B cell (primary cell): ENCODE measurements at regions not wholly inside any gene's neighbourhood (a gene's known extent, or its start where the extent isn't known, plus 50 kb on each side); places are given as distances from the start of the nearest gene placed in this dataset.

Experiments used
- ATAC-seq: fragments of 200-7000 bp; cut with Tn5 transposase; one replicate; pipeline ENCODE4 v1.10.0; 2021; ENCODE audit warnings: low read depth, mild to moderate bottlenecking, moderate number of reproducible peaks, moderate library complexity
- CTCF ChIA-PET: fragments of 350-600 bp; sonication (Branson Sonifier 250); formaldehyde crosslinking; loops from one replicate; lab custom pipeline; 2021; ENCODE audit warnings: antibody characterized with exemption, inconsistent platforms; lab: Charles Lee
- POLR2A ChIA-PET: fragments of 350-600 bp; sonication (Branson Sonifier 250); formaldehyde crosslinking; loops from one replicate; lab custom pipeline; 2021; ENCODE audit warnings: antibody characterized with exemption; lab: Charles Lee
- DNase-seq: peaks from one replicate; pipeline ENCODE4 v3.0.0; 2013
- H2AFZ ChIP-seq: 2 replicates; pipeline ENCODE4 v1.6.1; 2012; ENCODE audit warnings: mild to moderate bottlenecking, low read depth, low read length; ENCODE audit not compliant: insufficient read depth, poor library complexity, severe bottlenecking
- H3K27ac ChIP-seq, 2 donors: 1 replicate in 1 of 2; 2 replicates in 1 of 2; pipeline ENCODE4 v1.5.1; 2012 to 2013; ENCODE audit warnings: low read length in 2 of 2, mild to moderate bottlenecking in 2 of 2, moderate library complexity in 1 of 2
- H3K27me3 ChIP-seq, 4 experiments: fragments of 200-600 bp in 1 of 4; sonication (generic) in 1 of 4; replicated peaks in 1 of 4; 1 replicate in 2 of 4; 2 replicates in 2 of 4; pipeline versions ENCODE4 v1.6.1 to v1.7.0; 2013 to 2016; ENCODE audit warnings: low read length in 3 of 4, mild to moderate bottlenecking in 2 of 4, mixed read lengths in 1 of 4, moderate library complexity in 1 of 4; ENCODE audit not compliant: insufficient read depth in 4 of 4, control insufficient read depth in 3 of 4; ENCODE audit errors: control extremely low read depth in 1 of 4
- H3K36me3 ChIP-seq, 2 experiments: replicated peaks in 1 of 2; 1 replicate in 1 of 2; 2 replicates in 1 of 2; pipeline versions ENCODE4 v1.6.1 to v1.7.1; 2013; ENCODE audit warnings: low read length in 1 of 2; ENCODE audit not compliant: insufficient read depth in 2 of 2, control insufficient read depth in 1 of 2; ENCODE audit errors: control extremely low read depth in 1 of 2, extremely low read depth in 1 of 2
- H3K4me1 ChIP-seq, 2 donors: fragments of 200-600 bp in 1 of 2; sonication (generic) in 1 of 2; 1 replicate in 1 of 2; 2 replicates in 1 of 2; pipeline versions ENCODE4 v1.5.1 to v1.6.1; 2013 to 2017; ENCODE audit warnings: low read length in 2 of 2; ENCODE audit not compliant: control insufficient read depth in 2 of 2, insufficient read depth in 2 of 2
- H3K4me2 ChIP-seq: replicated peaks from 2 replicates; pipeline ENCODE3; 2012; ENCODE audit warnings: mild to moderate bottlenecking, low read depth, low read length; ENCODE audit not compliant: poor library complexity, severe bottlenecking
- H3K4me3 ChIP-seq, 5 experiments: fragments of 200-600 bp in 1 of 5; sonication (generic) in 1 of 5; 1 replicate in 3 of 5; 2 replicates in 2 of 5; pipeline versions ENCODE4 v1.5.1 to v1.7.0; 2011 to 2016; ENCODE audit warnings: low read length in 4 of 5, mild to moderate bottlenecking in 4 of 5, low read depth in 2 of 5, control low read depth in 1 of 5, moderate library complexity in 1 of 5; ENCODE audit not compliant: insufficient read depth in 1 of 5; ENCODE audit errors: control extremely low read depth in 1 of 5, extremely low read depth in 1 of 5
- H3K79me2 ChIP-seq: fragments of 200-600 bp; sonication (generic); one replicate; pipeline ENCODE4 v1.6.0; 2016; ENCODE audit warnings: low read length; ENCODE audit not compliant: control insufficient read depth, insufficient read depth
- H3K9ac ChIP-seq: fragments of 200-600 bp; sonication (generic); 2 replicates; pipeline ENCODE4 v1.6.1; 2017; ENCODE audit warnings: mild to moderate bottlenecking, low read length, moderate library complexity
- H3K9me3 ChIP-seq, 3 donors: one replicate each; pipeline versions ENCODE4 v1.6.1 to v1.7.1; 2013; ENCODE audit warnings: low read length in 2 of 3; ENCODE audit not compliant: control insufficient read depth in 2 of 3, insufficient read depth in 1 of 3; ENCODE audit errors: control extremely low read depth in 1 of 3
- H4K20me1 ChIP-seq: 2 replicates; pipeline ENCODE4 v1.6.0; 2012; ENCODE audit warnings: mild to moderate bottlenecking, low read length; ENCODE audit not compliant: insufficient read depth, control insufficient read depth, poor library complexity, severe bottlenecking
- H3K27ac Mint-ChIP-seq: one replicate; pipeline ENCODE4 v1.8.0; 2021; ENCODE audit warnings: mixed read lengths
- H3K27me3 Mint-ChIP-seq: one replicate; pipeline ENCODE4 v1.8.0; 2021; ENCODE audit warnings: mixed read lengths
- H3K4me1 Mint-ChIP-seq: one replicate; pipeline ENCODE4 v1.8.0; 2021; ENCODE audit warnings: mixed read lengths
- H3K4me3 Mint-ChIP-seq: one replicate; pipeline ENCODE4 v1.8.0; 2021; ENCODE audit warnings: mixed read lengths
- H3K9me3 Mint-ChIP-seq: one replicate; pipeline ENCODE4 v1.8.0; 2022; ENCODE audit warnings: mixed read lengths; ENCODE audit not compliant: insufficient read depth
- CTCF ChIP-seq: fragments of 200-600 bp; IDR thresholded peaks from one replicate; pipeline ENCODE4 v1.8.0; 2022; ENCODE audit warnings: antibody characterized with exemption, mild to moderate bottlenecking
- EZH2 ChIP-seq: IDR thresholded peaks from 2 replicates; pipeline ENCODE4 v1.6.1; 2012; ENCODE audit warnings: borderline replicate concordance, low read depth, mild to moderate bottlenecking, moderate library complexity, low read length; ENCODE audit not compliant: insufficient read depth, poor library complexity, severe bottlenecking
- WGBS: methylation state at CpG from one replicate; pipeline ENCODE4 v1.1.5; 2013; ENCODE audit warnings: missing lambda C conversion rate; ENCODE audit not compliant: insufficient coverage; 5-methylcytosine and 5-hydroxymethylcytosine counted together
- intact Hi-C: fragments of 100-400 bp; cut with micrococcal nuclease; formaldehyde crosslinking; loops from one replicate; pipeline ENCODE4 v1.10.0; 2022

DNA sequence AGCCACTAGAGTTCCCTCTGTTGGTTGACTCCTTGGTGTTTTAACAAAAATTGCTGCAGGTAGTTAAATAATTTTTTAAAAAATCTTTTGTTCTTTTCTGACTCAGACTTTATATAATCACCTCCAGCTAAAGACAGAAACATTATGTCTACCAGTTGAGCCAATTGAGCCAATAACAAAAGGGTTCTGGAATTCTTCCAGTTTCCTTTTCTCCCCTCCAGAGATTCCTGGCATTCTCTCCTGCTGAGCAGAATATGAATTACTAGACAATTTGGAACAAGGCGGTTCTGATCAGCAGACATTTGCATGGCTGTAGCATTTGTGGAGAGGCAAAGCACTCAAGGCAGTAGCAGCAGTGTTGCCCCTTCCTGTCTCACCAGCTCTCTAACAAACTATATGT is 144.0 kb upstream of the SLC35B3 start:
- no peak overlapping the region for H3K27ac Mint-ChIP-seq
- POLR2A ChIA-PET, result no interaction called here
- H3K27ac ChIP-seq, result no peak overlapping the region
- H3K36me3 ChIP-seq, result no peaks in the 10 kb centered on the region
- ATAC-seq (no peak), DNase-seq (no peak)
- no peaks in the 10 kb centered on the region for H4K20me1 ChIP-seq
- H3K27me3 ChIP-seq, result no peaks in the 10 kb centered on the region
- no peak overlapping the region for H3K4me3 Mint-ChIP-seq
- H3K79me2 ChIP-seq, result no peaks in the 10 kb centered on the region
- peaks cover 0 to 3% (median 0%) of the 10 kb centered on the region in 3 donors for H3K9me3 ChIP-seq
- H3K4me2 ChIP-seq, result no peak overlapping the region
- H3K9ac ChIP-seq, result no peak overlapping the region
- no peaks in the 10 kb centered on the region for H3K27me3 Mint-ChIP-seq
- no peaks in the 10 kb centered on the region for H3K4me1 ChIP-seq
- no peaks in the 10 kb centered on the region for H3K4me1 Mint-ChIP-seq
- WGBS, result 100% methylated on average over 1 of the region's 1 CpG
- no peak overlapping the region for H3K4me3 ChIP-seq
- no peak for TF ChIP-seq EZH2
- TF ChIP-seq CTCF, result no peak
- no peaks in the 10 kb centered on the region for H3K9me3 Mint-ChIP-seq
- intact Hi-C loops, result no loop called here
- CTCF ChIA-PET, result no interaction called here
- no peak overlapping the region for H2AFZ ChIP-seq

- no peaks in the 10 kb centered on the region for H3K9me3 Mint-ChIP-seq
- no peak overlapping the region for H3K4me3 ChIP-seq
- CTCF ChIA-PET, result no interaction called here
- POLR2A ChIA-PET, result no interaction called here
- H3K27ac Mint-ChIP-seq, result no peak overlapping the region
- no peak for ATAC-seq
- H3K9ac ChIP-seq, result no peak overlapping the region
- DNase-seq, result no peak
- no peak overlapping the region for H3K4me2 ChIP-seq
- peaks cover 0 to 3% (median 0%) of the 10 kb centered on the region in 3 donors for H3K9me3 ChIP-seq
- no peaks in the 10 kb centered on the region for H3K36me3 ChIP-seq
- no peaks in the 10 kb centered on the region for H3K79me2 ChIP-seq
- H4K20me1 ChIP-seq, result no peaks in the 10 kb centered on the region
- H3K4me1 ChIP-seq, result no peaks in the 10 kb centered on the region
- no CpG with 5 or more reads among the region's 1 CpG for WGBS
- no peak for TF ChIP-seq CTCF
- no peak for TF ChIP-seq EZH2
- H3K4me3 Mint-ChIP-seq, result no peak overlapping the region
- H2AFZ ChIP-seq, result no peak overlapping the region
- H3K27me3 Mint-ChIP-seq, result no peaks in the 10 kb centered on the region
- intact Hi-C loops, result no loop called here
- no peaks in the 10 kb centered on the region for H3K27me3 ChIP-seq
- no peak overlapping the region for H3K27ac ChIP-seq
- no peaks in the 10 kb centered on the region for H3K4me1 Mint-ChIP-seq
Observed at GRCh38 chr6:8578006-8578405, 142.7 kb upstream of the SLC35B3 start.
